Activated effector memory CD4-positive, alpha-beta T cell treated with anti-CD3 and anti-CD28 coated beads, Interleukin-2, amount 50 U/mL, for 16 hours (primary cell): ENCODE measurements at regions not wholly inside any gene's neighbourhood (a gene's known extent, or its start where the extent isn't known, plus 50 kb on each side); places are given as distances from the start of the nearest gene placed in this dataset.
"Not testable (repeated sequence)": the region's sequence is repeated elsewhere in the genome, so short reads cannot be mapped to it uniquely, and the experiment has no call there.

ENCODE experiments used
- DNase-seq: peaks from one replicate; pipeline ENCODE4 v3.0.0-alpha.2; 2020

- no peak for DNase-seq
Measured at GRCh38 chr2:147451902-147452515, 392.8 kb upstream of the ACVR2A start.

- no peak for DNase-seq
Measured at GRCh38 chr2:147450661-147451510, 393.9 kb upstream of the ACVR2A start.

- DNase-seq: peak; percentile 80
Measured at GRCh38 chr2:147449323-147449991, 395.4 kb upstream of the ACVR2A start.

- DNase-seq: no peak
Measured at GRCh38 chr2:147442816-147443215, 402.0 kb upstream of the ACVR2A start.

- no peak for DNase-seq
Measured at GRCh38 chr2:147441182-147441581, 403.6 kb upstream of the ACVR2A start.

- no peak for DNase-seq
Measured at GRCh38 chr2:147440734-147441133, 404.1 kb upstream of the ACVR2A start.

- no peak for DNase-seq
Measured at GRCh38 chr2:147439986-147440385, 404.8 kb upstream of the ACVR2A start.

GRCh38 chr2:147438882-147439281 lies 405.9 kb upstream of the ACVR2A start:
- no peak for DNase-seq

GRCh38 chr2:147433822-147434221 lies 411.0 kb upstream of the ACVR2A start:
- DNase-seq: no peak

- DNase-seq: no peak
Measured at GRCh38 chr2:147430408-147430807, 414.4 kb upstream of the ACVR2A start.

- DNase-seq: no peak
Measured at GRCh38 chr2:147428120-147428747, 416.6 kb upstream of the ACVR2A start.

GRCh38 chr2:147425437-147426029 lies 419.3 kb upstream of the ACVR2A start:
- no peak for DNase-seq

GRCh38 chr2:147424766-147425165 lies 420.1 kb upstream of the ACVR2A start:
- no peak for DNase-seq

GRCh38 chr2:147420947-147421675 lies 423.7 kb upstream of the ACVR2A start:
- no peak for DNase-seq

- no peak for DNase-seq
Measured at GRCh38 chr2:147420517-147420916, 424.3 kb upstream of the ACVR2A start.

GRCh38 chr2:147416099-147416498 lies 428.7 kb upstream of the ACVR2A start:
- DNase-seq: no peak

- not testable (repeated sequence) for DNase-seq
Measured at GRCh38 chr2:147414656-147415055, 430.2 kb upstream of the ACVR2A start.

GRCh38 chr2:147408357-147408756 lies 436.5 kb upstream of the ACVR2A start:
- no peak for DNase-seq

GRCh38 chr2:147405651-147406050 lies 439.2 kb upstream of the ACVR2A start:
- DNase-seq: no peak

- no peak for DNase-seq
Measured at GRCh38 chr2:147398996-147399395, 445.8 kb upstream of the ACVR2A start.

GRCh38 chr2:147398301-147398700 lies 446.5 kb upstream of the ACVR2A start:
- DNase-seq: no peak

GRCh38 chr2:147396890-147397289 lies 447.9 kb upstream of the ACVR2A start:
- no peak for DNase-seq
